ENCODE measurements at regions not wholly inside any gene's neighbourhood (a gene's known extent, or its start where the extent isn't known, plus 50 kb on each side); places are given as distances from the start of the nearest gene placed in this dataset.
A peak's percentile ranks its signal among the peaks of the same experiment; 100 is the strongest.

DNA sequence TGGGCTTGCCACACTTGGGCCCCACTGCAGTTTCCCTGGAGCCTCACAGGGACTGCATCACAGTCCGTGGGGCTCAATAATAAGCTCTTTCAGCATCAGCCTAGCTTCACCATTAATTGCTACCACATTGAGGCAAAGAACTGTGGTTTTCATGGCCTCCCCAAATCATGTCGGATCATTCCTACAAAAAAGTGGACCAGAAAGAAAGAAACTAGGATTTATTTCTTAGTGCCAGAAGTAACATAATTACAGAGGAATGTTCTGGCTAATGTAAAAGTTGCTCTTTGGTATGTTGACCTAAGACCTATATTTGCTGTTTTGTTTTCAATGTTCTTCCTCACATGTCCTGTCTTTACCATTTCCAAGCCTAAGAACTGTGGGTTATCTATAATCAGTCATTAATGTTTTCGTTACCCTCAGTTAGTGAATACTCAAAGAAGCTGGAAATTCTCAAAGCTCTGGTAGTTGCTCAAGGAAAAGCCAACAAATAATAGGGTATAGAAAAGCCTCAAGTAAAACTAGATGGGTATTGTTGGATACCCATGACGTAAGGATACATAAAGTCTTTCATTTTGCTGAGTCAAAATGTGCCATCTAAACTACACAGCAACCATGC is 173.9 kb downstream of the LTN1 start:
- no peak overlapping the region for H3K23ac ChIP-seq (ENCODE audit: low read length in 2 of 2)
- H2AK5ac ChIP-seq (ENCODE audit: low read length, severe bottlenecking) = no peak overlapping the region
- H3K36me3 ChIP-seq (ENCODE audit: control insufficient read depth in 1 of 2, insufficient read depth in 2 of 2, low read depth in 1 of 2, low read length in 2 of 2) = no peaks in the 10 kb centered on the region
- H2BK5ac ChIP-seq (ENCODE audit: low read depth, low read length, poor library complexity, severe bottlenecking) = no peak overlapping the region
- no peak overlapping the region for H4K91ac ChIP-seq (ENCODE audit: low read length)
- DNase-seq = peak; percentile 51
- peak overlapping the region in 1 of 2 experiments; percentile 54 for H2BK12ac ChIP-seq (ENCODE audit: low read length in 2 of 2)
- H4K8ac ChIP-seq (ENCODE audit: low read length) = no peak overlapping the region
- H3K79me1 ChIP-seq (replicated peaks; ENCODE audit: low read length, poor library complexity, severe bottlenecking) = no peaks in the 10 kb centered on the region
- peak overlapping the region in 1 of 2 experiments; percentile 17 for H3K4ac ChIP-seq (ENCODE audit: low read depth in 1 of 2, low read length in 2 of 2)
- H3K9me3 ChIP-seq (ENCODE audit: control insufficient read depth, low read length) = no peaks in the 10 kb centered on the region
- H2AFZ ChIP-seq (ENCODE audit: low read depth, low read length) = no peak overlapping the region
- no peak overlapping the region for H3K4me3 ChIP-seq (ENCODE audit: insufficient read depth in 1 of 2, low read depth in 1 of 2, low read length in 2 of 2)
- H2BK15ac ChIP-seq (ENCODE audit: low read depth, poor library complexity, severe bottlenecking) = no peak overlapping the region
- peak overlapping the region; percentile 5 for H3K9ac ChIP-seq (ENCODE audit: low read length)
- H3K4me1 ChIP-seq (ENCODE audit: control insufficient read depth, insufficient read depth, low read depth, low read length) = no peaks in the 10 kb centered on the region
- H3K4me2 ChIP-seq (ENCODE audit: low read length, poor library complexity, severe bottlenecking) = no peak overlapping the region
- H2BK120ac ChIP-seq (ENCODE audit: low read depth, low read length) = no peak overlapping the region
- H3K27me3 ChIP-seq (ENCODE audit: control insufficient read depth in 1 of 2, insufficient read depth in 1 of 2, low read length in 2 of 2) = no peaks in the 10 kb centered on the region
- peak overlapping the region in 1 of 2 experiments; percentile 55 for H3K14ac ChIP-seq (ENCODE audit: low read length in 2 of 2)
- WGBS = 75% methylated on average over 2 of the region's 4 CpGs
- H3K27ac ChIP-seq (ENCODE audit: low read length, poor library complexity, severe bottlenecking) = no peak overlapping the region
- no peak overlapping the region for H3K18ac ChIP-seq (ENCODE audit: low read depth in 1 of 2, low read length in 2 of 2)

DNA sequence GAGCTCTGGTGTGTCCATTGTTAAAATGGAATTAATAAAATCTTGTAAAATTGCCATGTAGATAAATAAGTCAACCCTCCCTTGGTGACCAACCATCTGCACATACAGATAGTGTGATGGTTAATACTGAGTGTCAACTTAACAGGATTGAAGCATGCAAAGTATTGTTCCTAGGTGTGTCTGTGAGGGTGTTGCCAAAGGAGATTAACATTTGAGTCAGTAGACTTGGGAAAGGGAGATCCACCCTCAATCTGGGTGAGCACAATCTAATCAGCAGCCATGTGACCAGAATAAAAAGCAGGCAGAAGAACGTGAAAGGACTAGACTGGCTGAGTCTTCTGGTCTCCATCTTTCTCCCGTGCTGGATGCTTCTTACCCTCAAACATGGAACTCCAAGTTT is 174.8 kb downstream of the LTN1 start:
- no peak overlapping the region for H2BK12ac ChIP-seq (ENCODE audit: low read length in 2 of 2)
- no peak overlapping the region for H3K18ac ChIP-seq (ENCODE audit: low read depth in 1 of 2, low read length in 2 of 2)
- H2BK120ac ChIP-seq (ENCODE audit: low read depth, low read length) = no peak overlapping the region
- H3K4ac ChIP-seq (ENCODE audit: low read depth in 1 of 2, low read length in 2 of 2) = no peak overlapping the region
- no peaks in the 10 kb centered on the region for H3K36me3 ChIP-seq (ENCODE audit: control insufficient read depth in 1 of 2, insufficient read depth in 2 of 2, low read depth in 1 of 2, low read length in 2 of 2)
- H2AK5ac ChIP-seq (ENCODE audit: low read length, severe bottlenecking) = no peak overlapping the region
- H3K27me3 ChIP-seq (ENCODE audit: control insufficient read depth in 1 of 2, insufficient read depth in 1 of 2, low read length in 2 of 2) = no peaks in the 10 kb centered on the region
- no peak overlapping the region for H3K4me3 ChIP-seq (ENCODE audit: insufficient read depth in 1 of 2, low read depth in 1 of 2, low read length in 2 of 2)
- no peak for DNase-seq
- no peak overlapping the region for H3K4me2 ChIP-seq (ENCODE audit: low read length, poor library complexity, severe bottlenecking)
- no peaks in the 10 kb centered on the region for H3K4me1 ChIP-seq (ENCODE audit: control insufficient read depth, insufficient read depth, low read depth, low read length)
- H3K9me3 ChIP-seq (ENCODE audit: control insufficient read depth, low read length) = no peaks in the 10 kb centered on the region
- WGBS = 85% methylated on average over 2 of the region's 2 CpGs
- H3K14ac ChIP-seq (ENCODE audit: low read length in 2 of 2) = no peak overlapping the region
- no peak overlapping the region for H3K23ac ChIP-seq (ENCODE audit: low read length in 2 of 2)
- H2AFZ ChIP-seq (ENCODE audit: low read depth, low read length) = no peak overlapping the region
- H4K91ac ChIP-seq (ENCODE audit: low read length) = no peak overlapping the region
- H3K27ac ChIP-seq (ENCODE audit: low read length, poor library complexity, severe bottlenecking) = no peak overlapping the region
- no peak overlapping the region for H3K9ac ChIP-seq (ENCODE audit: low read length)
- H2BK5ac ChIP-seq (ENCODE audit: low read depth, low read length, poor library complexity, severe bottlenecking) = no peak overlapping the region
- H4K8ac ChIP-seq (ENCODE audit: low read length) = no peak overlapping the region
- H3K79me1 ChIP-seq (replicated peaks; ENCODE audit: low read length, poor library complexity, severe bottlenecking) = no peaks in the 10 kb centered on the region
- H2BK15ac ChIP-seq (ENCODE audit: low read depth, poor library complexity, severe bottlenecking) = no peak overlapping the region

DNA sequence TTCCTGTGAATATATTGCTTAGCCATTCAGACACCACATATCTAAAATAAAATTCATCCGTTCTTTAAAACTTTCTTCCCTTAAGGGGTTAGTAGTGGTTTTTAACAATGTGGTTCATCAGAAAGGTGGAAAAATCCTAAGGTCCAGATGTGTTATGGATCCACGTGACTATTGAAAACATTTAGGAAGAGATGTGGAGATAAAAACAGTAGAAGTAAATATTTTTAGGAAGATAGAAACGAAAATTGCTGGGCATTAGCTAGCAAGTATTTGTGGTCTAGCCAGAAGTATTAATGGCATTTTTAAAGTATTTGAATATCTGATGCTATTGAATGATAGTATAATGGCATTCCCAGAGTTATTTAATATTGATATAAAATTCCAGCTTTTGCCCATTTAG is 180.8 kb downstream of the LTN1 start:
- H3K18ac ChIP-seq (ENCODE audit: low read depth in 1 of 2, low read length in 2 of 2) = no peak overlapping the region
- no peak overlapping the region for H4K91ac ChIP-seq (ENCODE audit: low read length)
- H3K4me1 ChIP-seq (ENCODE audit: control insufficient read depth, insufficient read depth, low read depth, low read length) = no peaks in the 10 kb centered on the region
- no peak for DNase-seq
- H3K4ac ChIP-seq (ENCODE audit: low read depth in 1 of 2, low read length in 2 of 2) = no peak overlapping the region
- H3K36me3 ChIP-seq (ENCODE audit: control insufficient read depth in 1 of 2, insufficient read depth in 2 of 2, low read depth in 1 of 2, low read length in 2 of 2) = no peaks in the 10 kb centered on the region
- H3K4me3 ChIP-seq (ENCODE audit: insufficient read depth in 1 of 2, low read depth in 1 of 2, low read length in 2 of 2) = no peak overlapping the region
- H3K14ac ChIP-seq (ENCODE audit: low read length in 2 of 2) = no peak overlapping the region
- H2BK15ac ChIP-seq (ENCODE audit: low read depth, poor library complexity, severe bottlenecking) = no peak overlapping the region
- no peak overlapping the region for H2BK12ac ChIP-seq (ENCODE audit: low read length in 2 of 2)
- no peaks in the 10 kb centered on the region for H3K79me1 ChIP-seq (replicated peaks; ENCODE audit: low read length, poor library complexity, severe bottlenecking)
- H2AK5ac ChIP-seq (ENCODE audit: low read length, severe bottlenecking) = no peak overlapping the region
- H3K27me3 ChIP-seq (ENCODE audit: control insufficient read depth in 1 of 2, insufficient read depth in 1 of 2, low read length in 2 of 2) = no peaks in the 10 kb centered on the region
- H3K4me2 ChIP-seq (ENCODE audit: low read length, poor library complexity, severe bottlenecking) = no peak overlapping the region
- H3K9ac ChIP-seq (ENCODE audit: low read length) = no peak overlapping the region
- peaks cover 7% of the 10 kb centered on the region for H3K9me3 ChIP-seq (ENCODE audit: control insufficient read depth, low read length)
- H3K23ac ChIP-seq (ENCODE audit: low read length in 2 of 2) = no peak overlapping the region
- WGBS = 63% methylated on average over 2 of the region's 3 CpGs
- no peak overlapping the region for H2BK5ac ChIP-seq (ENCODE audit: low read depth, low read length, poor library complexity, severe bottlenecking)
- H4K8ac ChIP-seq (ENCODE audit: low read length) = no peak overlapping the region
- no peak overlapping the region for H3K27ac ChIP-seq (ENCODE audit: low read length, poor library complexity, severe bottlenecking)
- H2BK120ac ChIP-seq (ENCODE audit: low read depth, low read length) = no peak overlapping the region
- no peak overlapping the region for H2AFZ ChIP-seq (ENCODE audit: low read depth, low read length)

DNA sequence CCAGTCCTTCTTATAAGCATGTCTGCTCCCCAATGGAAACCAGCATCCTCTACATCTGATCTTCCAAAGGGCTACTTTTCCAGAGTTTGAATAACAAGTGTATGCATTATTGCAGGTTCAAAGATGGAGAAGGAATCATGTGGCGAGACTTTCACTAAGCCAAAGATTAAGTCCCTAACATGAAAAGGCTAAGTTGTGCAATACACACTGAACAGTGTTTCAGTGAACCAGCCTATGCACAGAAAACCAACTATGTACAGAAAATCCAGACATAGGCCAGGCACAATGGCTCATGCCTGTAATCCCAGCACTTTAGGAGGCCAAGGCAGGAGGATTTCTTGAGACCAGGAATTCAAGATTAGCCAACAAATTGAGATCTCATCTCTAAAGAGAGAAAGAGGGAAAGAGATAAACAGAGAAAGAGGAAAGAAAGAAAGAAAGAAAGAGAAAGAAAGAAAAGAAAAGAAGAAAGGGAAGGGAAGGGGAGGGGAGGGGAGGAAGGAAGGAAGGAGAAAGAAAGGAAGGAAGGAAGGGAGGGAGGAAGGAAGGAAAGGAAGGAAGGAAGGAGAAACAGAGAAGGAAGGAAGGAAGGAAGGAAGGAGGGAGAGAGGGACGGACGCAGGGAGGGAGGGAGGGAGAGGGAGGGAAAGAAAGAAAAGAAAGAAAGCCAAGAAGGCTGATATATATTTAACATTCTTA is 181.7 kb downstream of the LTN1 start:
- Histone ChIP-seq H3K14ac (ENCODE audit: low read length in 2 of 2) (no peak overlapping the region), H3K23ac (ENCODE audit: low read length in 2 of 2) (no peak overlapping the region), H3K4me3 (ENCODE audit: insufficient read depth in 1 of 2, low read depth in 1 of 2, low read length in 2 of 2) (no peak overlapping the region), H3K9ac (ENCODE audit: low read length) (no peak overlapping the region), H2BK12ac (ENCODE audit: low read length in 2 of 2) (no peak overlapping the region), H3K27ac (ENCODE audit: low read length, poor library complexity, severe bottlenecking) (no peak overlapping the region), H3K4me2 (ENCODE audit: low read length, poor library complexity, severe bottlenecking) (no peak overlapping the region), H2AK5ac (ENCODE audit: low read length, severe bottlenecking) (no peak overlapping the region), H2BK5ac (ENCODE audit: low read depth, low read length, poor library complexity, severe bottlenecking) (no peak overlapping the region), H2AFZ (ENCODE audit: low read depth, low read length) (no peak overlapping the region), H4K8ac (ENCODE audit: low read length) (no peak overlapping the region), H3K4me1 (ENCODE audit: control insufficient read depth, insufficient read depth, low read depth, low read length) (peaks cover under 1% of the 10 kb centered on the region), H3K18ac (ENCODE audit: low read depth in 1 of 2, low read length in 2 of 2) (no peak overlapping the region), H3K9me3 (ENCODE audit: control insufficient read depth, low read length) (peaks cover 7% of the 10 kb centered on the region), H3K27me3 (ENCODE audit: control insufficient read depth in 1 of 2, insufficient read depth in 1 of 2, low read length in 2 of 2) (no peaks in the 10 kb centered on the region), H3K79me1 (replicated peaks; ENCODE audit: low read length, poor library complexity, severe bottlenecking) (no peaks in the 10 kb centered on the region), H3K36me3 (ENCODE audit: control insufficient read depth in 1 of 2, insufficient read depth in 2 of 2, low read depth in 1 of 2, low read length in 2 of 2) (no peaks in the 10 kb centered on the region), H2BK15ac (ENCODE audit: low read depth, poor library complexity, severe bottlenecking) (no peak overlapping the region), H4K91ac (ENCODE audit: low read length) (no peak overlapping the region), H2BK120ac (ENCODE audit: low read depth, low read length) (no peak overlapping the region), H3K4ac (ENCODE audit: low read depth in 1 of 2, low read length in 2 of 2) (no peak overlapping the region)
- DNase-seq = no peak
- 100% methylated on average over 1 of the region's 3 CpGs for WGBS
